ENCODE measurements at regions not wholly inside any gene's neighbourhood (a gene's known extent, or its start where the extent isn't known, plus 50 kb on each side); places are given as distances from the start of the nearest gene placed in this dataset.

GRCh38 chr1:213679153-213679552 is 308.6 kb upstream of the PROX1 start:
- Histone ChIP-seq H3K9me3 (ENCODE audit: low read length) (peaks cover 5% of the 10 kb centered on the region), H3K27me3 (ENCODE audit: insufficient read depth, low read depth, low read length) (no peaks in the 10 kb centered on the region)
- TF ChIP-seq EP300 (conservative IDR thresholded peaks at IDR 0.05; ENCODE audit: poor library complexity, severe bottlenecking): no peak

GRCh38 chr1:213680677-213681325 is 307.0 kb upstream of the PROX1 start:
- no peak overlapping the region for H2AFZ ChIP-seq (ENCODE audit: low read depth, low read length)

More at GRCh38 chr1:213679153-213679552, 308.6 kb upstream of the PROX1 start:
- no peak overlapping the region for H3K4me2 ChIP-seq (ENCODE audit: low read length)
- H4K20me1 ChIP-seq (ENCODE audit: insufficient read depth): no peaks in the 10 kb centered on the region
- H3K9ac ChIP-seq (ENCODE audit: low read length): no peak overlapping the region
- no peaks in the 10 kb centered on the region for H3K9me2 ChIP-seq (ENCODE audit: insufficient read depth, low read length)
- no peaks in the 10 kb centered on the region for H3K36me3 ChIP-seq (ENCODE audit: insufficient read depth, low read length)
- H3K79me2 ChIP-seq (replicated peaks; ENCODE audit: insufficient read depth, low read length): no peaks in the 10 kb centered on the region
- H3F3A ChIP-seq (ENCODE audit: insufficient read depth, low read length, poor library complexity, severe bottlenecking): no peaks in the 10 kb centered on the region
- no peak overlapping the region for H2AFZ ChIP-seq (ENCODE audit: low read depth, low read length)
- no peak overlapping the region for H3K27ac ChIP-seq (ENCODE audit: low read length)
- no peak overlapping the region for H3K4me3 ChIP-seq (ENCODE audit: low read length)

More at GRCh38 chr1:213680677-213681325, 307.0 kb upstream of the PROX1 start:
- H3K27ac ChIP-seq (ENCODE audit: low read length): no peak overlapping the region
- H3K4me3 ChIP-seq (ENCODE audit: low read length): no peak overlapping the region
- H3K9me3 ChIP-seq (ENCODE audit: low read length): no peaks in the 10 kb centered on the region
- no peaks in the 10 kb centered on the region for H3K27me3 ChIP-seq (ENCODE audit: insufficient read depth, low read depth, low read length)
- H4K20me1 ChIP-seq (ENCODE audit: insufficient read depth): no peaks in the 10 kb centered on the region
- no peaks in the 10 kb centered on the region for H3K79me2 ChIP-seq (replicated peaks; ENCODE audit: insufficient read depth, low read length)
- H3K9ac ChIP-seq (ENCODE audit: low read length): no peak overlapping the region
- H3K9me2 ChIP-seq (ENCODE audit: insufficient read depth, low read length): no peaks in the 10 kb centered on the region
- TF ChIP-seq CTCF (IDR thresholded peaks at IDR 0.05; ENCODE audit: poor library complexity, severe bottlenecking): no peak
- TF ChIP-seq EZH2 (IDR thresholded peaks at IDR 0.05; ENCODE audit: borderline replicate concordance, insufficient read depth, low read length, poor library complexity, severe bottlenecking): no peak
- TF ChIP-seq MXI1 (conservative IDR thresholded peaks at IDR 0.05; ENCODE audit: poor library complexity, severe bottlenecking): no peak
- no peak for TF ChIP-seq POLR2AphosphoS5 (IDR thresholded peaks at IDR 0.05)
- no peak for TF ChIP-seq SMC3 (conservative IDR thresholded peaks at IDR 0.05; ENCODE audit: poor library complexity)
- TF ChIP-seq TAF1 (IDR thresholded peaks at IDR 0.05; ENCODE audit: low read depth): no peak
- no peak for TF ChIP-seq RAD21 (conservative IDR thresholded peaks at IDR 0.05)
- TF ChIP-seq, protein P1, sequence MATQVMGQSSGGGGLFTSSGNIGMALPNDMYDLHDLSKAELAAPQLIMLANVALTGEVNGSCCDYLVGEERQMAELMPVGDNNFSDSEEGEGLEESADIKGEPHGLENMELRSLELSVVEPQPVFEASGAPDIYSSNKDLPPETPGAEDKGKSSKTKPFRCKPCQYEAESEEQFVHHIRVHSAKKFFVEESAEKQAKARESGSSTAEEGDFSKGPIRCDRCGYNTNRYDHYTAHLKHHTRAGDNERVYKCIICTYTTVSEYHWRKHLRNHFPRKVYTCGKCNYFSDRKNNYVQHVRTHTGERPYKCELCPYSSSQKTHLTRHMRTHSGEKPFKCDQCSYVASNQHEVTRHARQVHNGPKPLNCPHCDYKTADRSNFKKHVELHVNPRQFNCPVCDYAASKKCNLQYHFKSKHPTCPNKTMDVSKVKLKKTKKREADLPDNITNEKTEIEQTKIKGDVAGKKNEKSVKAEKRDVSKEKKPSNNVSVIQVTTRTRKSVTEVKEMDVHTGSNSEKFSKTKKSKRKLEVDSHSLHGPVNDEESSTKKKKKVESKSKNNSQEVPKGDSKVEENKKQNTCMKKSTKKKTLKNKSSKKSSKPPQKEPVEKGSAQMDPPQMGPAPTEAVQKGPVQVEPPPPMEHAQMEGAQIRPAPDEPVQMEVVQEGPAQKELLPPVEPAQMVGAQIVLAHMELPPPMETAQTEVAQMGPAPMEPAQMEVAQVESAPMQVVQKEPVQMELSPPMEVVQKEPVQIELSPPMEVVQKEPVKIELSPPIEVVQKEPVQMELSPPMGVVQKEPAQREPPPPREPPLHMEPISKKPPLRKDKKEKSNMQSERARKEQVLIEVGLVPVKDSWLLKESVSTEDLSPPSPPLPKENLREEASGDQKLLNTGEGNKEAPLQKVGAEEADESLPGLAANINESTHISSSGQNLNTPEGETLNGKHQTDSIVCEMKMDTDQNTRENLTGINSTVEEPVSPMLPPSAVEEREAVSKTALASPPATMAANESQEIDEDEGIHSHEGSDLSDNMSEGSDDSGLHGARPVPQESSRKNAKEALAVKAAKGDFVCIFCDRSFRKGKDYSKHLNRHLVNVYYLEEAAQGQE (IDR thresholded peaks at IDR 0.05; ENCODE audit: borderline replicate concordance): no peak
- no peak for TF ChIP-seq EP300 (conservative IDR thresholded peaks at IDR 0.05; ENCODE audit: poor library complexity, severe bottlenecking)
- no peaks in the 10 kb centered on the region for H3F3A ChIP-seq (ENCODE audit: insufficient read depth, low read length, poor library complexity, severe bottlenecking)
- no peaks in the 10 kb centered on the region for H3K36me3 ChIP-seq (ENCODE audit: insufficient read depth, low read length)
- H3K4me2 ChIP-seq (ENCODE audit: low read length): no peak overlapping the region
